ENCODE measurements at regions not wholly inside any gene's neighbourhood (a gene's known extent, or its start where the extent isn't known, plus 50 kb on each side); places are given as distances from the start of the nearest gene placed in this dataset.

- H3K9me3 ChIP-seq: no peaks in the 10 kb centered on the region
- TF ChIP-seq EP300 (IDR thresholded peaks at IDR 0.05): no peak
- no peak for TF ChIP-seq POLR2A (IDR thresholded peaks at IDR 0.05)
- TF ChIP-seq, protein P1, sequence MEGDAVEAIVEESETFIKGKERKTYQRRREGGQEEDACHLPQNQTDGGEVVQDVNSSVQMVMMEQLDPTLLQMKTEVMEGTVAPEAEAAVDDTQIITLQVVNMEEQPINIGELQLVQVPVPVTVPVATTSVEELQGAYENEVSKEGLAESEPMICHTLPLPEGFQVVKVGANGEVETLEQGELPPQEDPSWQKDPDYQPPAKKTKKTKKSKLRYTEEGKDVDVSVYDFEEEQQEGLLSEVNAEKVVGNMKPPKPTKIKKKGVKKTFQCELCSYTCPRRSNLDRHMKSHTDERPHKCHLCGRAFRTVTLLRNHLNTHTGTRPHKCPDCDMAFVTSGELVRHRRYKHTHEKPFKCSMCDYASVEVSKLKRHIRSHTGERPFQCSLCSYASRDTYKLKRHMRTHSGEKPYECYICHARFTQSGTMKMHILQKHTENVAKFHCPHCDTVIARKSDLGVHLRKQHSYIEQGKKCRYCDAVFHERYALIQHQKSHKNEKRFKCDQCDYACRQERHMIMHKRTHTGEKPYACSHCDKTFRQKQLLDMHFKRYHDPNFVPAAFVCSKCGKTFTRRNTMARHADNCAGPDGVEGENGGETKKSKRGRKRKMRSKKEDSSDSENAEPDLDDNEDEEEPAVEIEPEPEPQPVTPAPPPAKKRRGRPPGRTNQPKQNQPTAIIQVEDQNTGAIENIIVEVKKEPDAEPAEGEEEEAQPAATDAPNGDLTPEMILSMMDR (IDR thresholded peaks at IDR 0.05): no peak
- no peak overlapping the region for H3K4me3 ChIP-seq
- H3K36me3 ChIP-seq: no peaks in the 10 kb centered on the region
- H3K27me3 ChIP-seq: no peaks in the 10 kb centered on the region
- H3K4me1 ChIP-seq (ENCODE audit: insufficient read depth): no peaks in the 10 kb centered on the region
- DNase-seq: no peak
- intact Hi-C loops (cut with DNase I): no loop called here
- no peak overlapping the region for H3K27ac ChIP-seq
Observed at GRCh38 chr1:98005326-98006010, 84.6 kb upstream of the DPYD start.

- H3K36me3 ChIP-seq: no peaks in the 10 kb centered on the region
- H3K4me1 ChIP-seq (ENCODE audit: insufficient read depth): no peaks in the 10 kb centered on the region
- H3K27ac ChIP-seq: no peak overlapping the region
- no peak overlapping the region for H3K4me3 ChIP-seq
- TF ChIP-seq EP300 (IDR thresholded peaks at IDR 0.05) (no peak), POLR2A (IDR thresholded peaks at IDR 0.05) (no peak)
- WGBS, 3 donors: 59 to 66% (median 63%) methylated on average over 1 of the region's 1 CpG
- no peaks in the 10 kb centered on the region for H3K27me3 ChIP-seq
- no peaks in the 10 kb centered on the region for H3K9me3 ChIP-seq
- intact Hi-C loops (cut with DNase I): no loop called here
- no peak for DNase-seq
Observed at GRCh38 chr1:98003442-98003841, 82.6 kb upstream of the DPYD start.

DNA sequence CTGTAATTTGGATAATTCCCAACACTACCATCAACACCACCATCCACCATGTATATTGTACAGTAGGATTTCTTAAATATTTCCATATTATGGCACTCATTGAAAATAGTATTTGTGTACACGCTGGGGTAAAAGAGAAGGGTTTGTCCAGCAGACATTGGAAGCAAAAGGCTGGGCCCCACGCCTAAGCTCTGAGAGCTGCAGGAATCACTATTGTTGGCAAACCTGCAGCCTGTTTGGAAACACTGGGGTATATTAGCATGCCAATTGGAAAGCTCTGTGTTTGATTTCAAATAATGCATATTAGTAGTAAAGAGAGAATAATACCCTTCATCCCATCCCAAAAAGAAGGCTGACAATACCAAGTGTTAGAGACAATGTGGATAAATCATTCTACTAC is 81.5 kb upstream of the DPYD start:
- WGBS, 3 donors: 75 to 81% (median 80%) methylated on average over 2 of the region's 2 CpGs
- Histone ChIP-seq H3K4me1 (ENCODE audit: insufficient read depth) (no peaks in the 10 kb centered on the region), H3K36me3 (no peaks in the 10 kb centered on the region), H3K27me3 (no peaks in the 10 kb centered on the region), H3K4me3 (no peak overlapping the region), H3K27ac (no peak overlapping the region), H3K9me3 (no peaks in the 10 kb centered on the region)
- intact Hi-C loops (cut with DNase I): no loop called here
- DNase-seq: no peak
- TF ChIP-seq POLR2A (IDR thresholded peaks at IDR 0.05) (no peak), EP300 (IDR thresholded peaks at IDR 0.05) (no peak)
- TF ChIP-seq, protein P1 (IDR thresholded peaks at IDR 0.05): no peak

DNA sequence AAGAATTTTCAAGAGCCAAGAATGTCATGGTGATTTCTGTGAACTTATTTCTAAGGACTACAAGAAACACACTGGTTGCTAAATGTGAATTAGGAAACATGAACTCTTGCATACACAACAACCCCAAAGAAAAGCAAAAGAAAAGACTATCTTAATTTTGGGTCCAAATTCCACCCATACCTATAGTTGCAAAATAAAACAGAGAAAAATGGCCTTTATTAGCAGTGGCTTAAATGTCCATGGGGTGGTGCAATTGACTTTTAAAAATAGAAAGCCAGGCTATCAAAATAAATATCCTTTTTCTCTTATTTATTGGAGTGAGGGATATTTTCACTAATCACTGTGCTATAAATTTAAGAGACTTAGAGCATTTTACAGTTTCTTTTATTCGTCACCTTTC is 80.9 kb upstream of the DPYD start:
- H3K27me3 ChIP-seq: no peaks in the 10 kb centered on the region
- H3K36me3 ChIP-seq: no peaks in the 10 kb centered on the region
- DNase-seq: no peak
- no peak overlapping the region for H3K27ac ChIP-seq
- no peak for TF ChIP-seq EP300 (IDR thresholded peaks at IDR 0.05)
- TF ChIP-seq, protein P1 (IDR thresholded peaks at IDR 0.05): no peak
- TF ChIP-seq POLR2A (IDR thresholded peaks at IDR 0.05): no peak
- intact Hi-C loops (cut with DNase I): no loop called here
- H3K4me1 ChIP-seq (ENCODE audit: insufficient read depth): no peaks in the 10 kb centered on the region
- WGBS, 3 donors: 74 to 80% (median 74%) methylated on average over 1 of the region's 1 CpG
- no peaks in the 10 kb centered on the region for H3K9me3 ChIP-seq
- no peak overlapping the region for H3K4me3 ChIP-seq

DNA sequence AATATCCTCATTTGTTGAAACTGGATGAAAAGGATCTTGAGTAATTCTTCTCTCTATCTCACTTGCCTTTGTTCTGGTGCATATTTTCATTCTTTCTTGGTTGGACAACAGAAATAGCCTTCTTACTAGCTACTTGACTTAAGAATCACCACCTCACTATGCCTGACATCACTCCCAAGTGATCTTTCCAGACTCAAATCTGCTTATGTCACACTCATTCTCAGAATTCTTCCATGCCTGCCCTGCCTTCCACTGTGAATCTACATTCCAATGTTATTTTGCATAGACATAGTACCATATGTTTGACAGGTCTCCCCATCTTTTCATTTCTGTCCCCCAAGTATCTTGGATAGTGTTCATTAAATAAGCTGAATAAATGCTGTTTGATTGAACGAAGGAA is 78.5 kb upstream of the DPYD start:
- Histone ChIP-seq H3K9me3 (no peaks in the 10 kb centered on the region), H3K27ac (no peak overlapping the region), H3K36me3 (no peaks in the 10 kb centered on the region), H3K4me1 (ENCODE audit: insufficient read depth) (no peaks in the 10 kb centered on the region), H3K27me3 (no peaks in the 10 kb centered on the region), H3K4me3 (no peak overlapping the region)
- DNase-seq: no peak
- WGBS, 3 donors: 67 to 81% (median 74%) methylated on average over 1 of the region's 1 CpG
- intact Hi-C loops (cut with DNase I): no loop called here
- no peak for TF ChIP-seq POLR2A (IDR thresholded peaks at IDR 0.05)
- TF ChIP-seq, protein P1 (IDR thresholded peaks at IDR 0.05): no peak
- no peak for TF ChIP-seq EP300 (IDR thresholded peaks at IDR 0.05)

Data from ovary (tissue), 7 donors.